ENCODE measurements at regions not wholly inside any gene's neighbourhood (a gene's known extent, or its start where the extent isn't known, plus 50 kb on each side); places are given as distances from the start of the nearest gene placed in this dataset.

DNA sequence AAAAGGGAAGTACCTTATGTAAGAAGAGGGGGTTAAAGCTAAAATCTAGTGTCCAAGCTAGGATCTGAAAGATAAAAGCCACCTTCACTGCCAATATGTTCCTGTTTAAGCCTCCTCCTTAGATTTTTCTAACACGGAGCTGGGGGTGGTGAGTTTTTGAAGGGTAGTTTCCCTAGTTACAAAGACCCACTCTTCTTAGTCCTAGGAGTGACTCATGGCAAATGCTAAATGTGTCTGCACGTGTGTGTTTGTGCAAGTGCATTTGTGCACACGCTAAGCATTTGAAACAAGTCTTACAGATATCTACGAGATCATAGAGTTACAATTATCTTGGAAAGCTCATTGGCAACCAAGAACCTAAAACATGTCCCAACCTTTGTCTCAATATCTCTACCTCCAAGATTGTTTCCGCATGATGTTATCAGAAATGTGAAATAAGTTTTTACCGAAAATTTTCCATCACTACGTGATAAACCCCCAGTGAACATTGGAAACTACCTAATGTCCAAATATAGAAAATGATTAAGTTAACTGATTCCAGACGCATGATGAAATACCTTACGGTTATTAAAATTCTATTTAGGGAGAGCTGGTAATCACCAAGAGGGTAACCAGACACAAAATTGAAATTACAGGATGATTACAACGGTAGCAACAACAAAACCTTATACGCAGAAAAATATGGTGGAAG lies 78.0 kb upstream of the HRH2 start:
- Histone ChIP-seq H3K9me3 (ENCODE audit: control insufficient read depth, low read length) (no peaks in the 10 kb centered on the region), H3K4me3 (ENCODE audit: insufficient read depth, low read depth, low read length) (no peak overlapping the region), H3K4me1 (ENCODE audit: control insufficient read depth, insufficient read depth, low read length) (no peaks in the 10 kb centered on the region), H3K36me3 (ENCODE audit: control insufficient read depth, insufficient read depth, low read length) (no peaks in the 10 kb centered on the region), H3K27me3 (ENCODE audit: control insufficient read depth, insufficient read depth, low read length, poor library complexity, severe bottlenecking) (no peaks in the 10 kb centered on the region), H3K27ac (ENCODE audit: insufficient read depth, low read depth, low read length, poor library complexity, severe bottlenecking) (no peak overlapping the region)
- 83 to 92% methylated on average over 7 to 11 of the region's 11 CpGs for WGBS, 2 experiments

DNA sequence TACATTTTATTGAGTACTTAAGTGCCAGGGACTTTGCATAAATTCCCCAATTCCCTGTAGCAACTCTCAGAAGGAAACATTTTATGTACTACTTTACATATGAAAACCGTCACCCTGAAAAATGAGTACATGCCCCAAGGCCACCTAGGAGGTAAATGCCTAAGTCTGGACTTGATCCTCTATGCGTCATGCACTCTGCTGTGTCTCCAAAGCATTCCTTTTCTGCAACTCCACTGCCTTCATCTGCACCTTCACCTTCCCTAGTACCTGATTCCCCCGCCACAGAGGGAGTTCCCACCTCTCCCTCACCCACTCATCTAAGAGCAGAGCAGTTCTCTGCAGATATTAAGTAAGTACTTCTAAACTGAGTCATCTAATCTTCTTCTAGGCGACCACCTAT lies 75.2 kb upstream of the HRH2 start:
- H3K4me1 ChIP-seq (ENCODE audit: control insufficient read depth, insufficient read depth, low read length): no peaks in the 10 kb centered on the region
- H3K27me3 ChIP-seq (ENCODE audit: control insufficient read depth, insufficient read depth, low read length, poor library complexity, severe bottlenecking): no peaks in the 10 kb centered on the region
- no peaks in the 10 kb centered on the region for H3K36me3 ChIP-seq (ENCODE audit: control insufficient read depth, insufficient read depth, low read length)
- H3K4me3 ChIP-seq (ENCODE audit: insufficient read depth, low read depth, low read length): no peak overlapping the region
- no peak overlapping the region for H3K27ac ChIP-seq (ENCODE audit: insufficient read depth, low read depth, low read length, poor library complexity, severe bottlenecking)
- no peaks in the 10 kb centered on the region for H3K9me3 ChIP-seq (ENCODE audit: control insufficient read depth, low read length)
- WGBS, 2 experiments: 93 to 94% methylated on average over 4 of the region's 4 CpGs

DNA sequence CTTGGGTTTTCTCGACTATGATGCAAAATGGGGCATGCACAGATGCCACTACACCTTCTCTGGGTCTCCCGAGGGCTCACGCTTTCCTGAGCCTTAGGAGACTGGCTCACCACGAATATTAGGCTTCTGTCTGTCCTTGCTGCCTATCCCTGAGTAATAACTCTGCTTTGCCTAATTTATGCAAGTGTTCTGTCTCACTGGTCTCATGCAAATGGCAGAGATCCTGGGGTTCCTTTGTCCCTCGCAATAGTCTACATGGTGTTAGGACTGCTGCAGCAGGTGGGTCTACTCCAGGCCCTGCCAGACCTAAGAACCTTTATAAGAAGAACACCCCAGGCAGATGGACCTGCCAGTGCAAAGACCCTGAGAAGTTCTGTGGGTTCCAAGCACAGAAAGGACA lies 72.3 kb upstream of the HRH2 start:
- Histone ChIP-seq H3K4me3 (ENCODE audit: insufficient read depth, low read depth, low read length) (no peak overlapping the region), H3K4me1 (ENCODE audit: control insufficient read depth, insufficient read depth, low read length) (no peaks in the 10 kb centered on the region), H3K9me3 (ENCODE audit: control insufficient read depth, low read length) (no peaks in the 10 kb centered on the region), H3K27ac (ENCODE audit: insufficient read depth, low read depth, low read length, poor library complexity, severe bottlenecking) (no peak overlapping the region), H3K36me3 (ENCODE audit: control insufficient read depth, insufficient read depth, low read length) (no peaks in the 10 kb centered on the region), H3K27me3 (ENCODE audit: control insufficient read depth, insufficient read depth, low read length, poor library complexity, severe bottlenecking) (no peaks in the 10 kb centered on the region)
- 80% methylated on average over 5 of the region's 5 CpGs for WGBS, 2 experiments

DNA sequence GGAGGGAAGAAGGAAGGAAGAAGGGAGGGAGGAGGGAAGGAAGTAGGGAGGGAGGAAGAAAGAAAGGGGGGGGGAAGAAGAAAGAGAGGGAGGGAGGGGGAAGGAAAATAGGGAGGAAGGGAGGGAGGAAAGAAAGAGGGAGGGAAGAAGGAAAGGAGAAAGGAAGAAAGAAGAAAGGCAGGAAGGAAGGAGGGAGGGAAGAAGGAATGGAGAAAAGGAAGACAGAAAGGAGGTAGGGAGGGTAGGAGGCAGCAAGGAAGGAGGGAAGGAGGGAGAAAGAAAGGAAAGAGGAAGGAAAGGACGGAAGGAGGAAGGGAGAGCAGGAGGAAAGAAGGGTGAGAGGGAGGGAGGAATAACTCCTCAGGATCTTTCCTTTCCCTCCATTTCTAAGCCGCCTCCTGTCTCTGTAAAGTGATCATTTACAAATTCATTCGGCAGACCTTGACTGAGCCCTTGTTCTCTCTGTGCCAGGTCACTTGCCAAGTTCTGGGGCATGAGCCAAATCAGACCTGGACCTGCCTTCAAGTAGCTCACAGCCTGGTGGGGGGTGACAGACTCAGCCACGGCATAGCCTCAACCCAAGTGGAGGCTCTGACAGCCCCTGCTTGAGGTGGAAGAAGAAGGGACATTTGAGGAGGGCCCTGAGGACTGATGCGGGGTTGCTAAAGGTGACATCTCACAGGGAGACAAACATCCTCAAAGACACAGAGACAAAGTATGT lies 69.0 kb upstream of the HRH2 start:
- no peaks in the 10 kb centered on the region for H3K27me3 ChIP-seq (ENCODE audit: control insufficient read depth, insufficient read depth, low read length, poor library complexity, severe bottlenecking)
- 90 to 94% methylated on average over 5 of the region's 5 CpGs for WGBS, 2 experiments
- H3K27ac ChIP-seq (ENCODE audit: insufficient read depth, low read depth, low read length, poor library complexity, severe bottlenecking): no peak overlapping the region
- H3K4me1 ChIP-seq (ENCODE audit: control insufficient read depth, insufficient read depth, low read length): no peaks in the 10 kb centered on the region
- no peak overlapping the region for H3K4me3 ChIP-seq (ENCODE audit: insufficient read depth, low read depth, low read length)
- no peaks in the 10 kb centered on the region for H3K9me3 ChIP-seq (ENCODE audit: control insufficient read depth, low read length)
- H3K36me3 ChIP-seq (ENCODE audit: control insufficient read depth, insufficient read depth, low read length): no peaks in the 10 kb centered on the region

DNA sequence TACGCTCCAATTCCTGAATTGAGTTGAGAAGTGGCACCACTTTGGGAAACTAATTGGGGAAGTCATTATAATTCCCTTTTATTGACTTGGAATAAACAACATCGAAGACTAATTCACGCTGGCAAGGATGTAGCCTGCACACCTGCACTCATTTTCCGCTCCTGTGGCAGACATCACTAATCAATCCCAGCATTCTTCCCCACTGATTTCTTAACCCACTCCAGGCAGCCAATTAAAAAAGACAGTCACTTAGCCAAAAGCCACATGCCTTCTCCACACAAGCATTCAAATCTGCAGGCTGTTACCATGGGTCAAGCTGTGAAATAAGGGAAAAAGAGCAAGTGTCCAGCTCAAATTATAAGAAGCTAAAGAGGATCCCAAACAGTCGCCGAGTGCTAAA lies 68.2 kb upstream of the HRH2 start:
- no peak overlapping the region for H3K27ac ChIP-seq (ENCODE audit: insufficient read depth, low read depth, low read length, poor library complexity, severe bottlenecking)
- H3K27me3 ChIP-seq (ENCODE audit: control insufficient read depth, insufficient read depth, low read length, poor library complexity, severe bottlenecking): no peaks in the 10 kb centered on the region
- H3K4me3 ChIP-seq (ENCODE audit: insufficient read depth, low read depth, low read length): no peak overlapping the region
- WGBS, 2 experiments: 94% methylated on average over 6 of the region's 6 CpGs
- H3K4me1 ChIP-seq (ENCODE audit: control insufficient read depth, insufficient read depth, low read length): no peaks in the 10 kb centered on the region
- H3K36me3 ChIP-seq (ENCODE audit: control insufficient read depth, insufficient read depth, low read length): no peaks in the 10 kb centered on the region
- no peaks in the 10 kb centered on the region for H3K9me3 ChIP-seq (ENCODE audit: control insufficient read depth, low read length)

DNA sequence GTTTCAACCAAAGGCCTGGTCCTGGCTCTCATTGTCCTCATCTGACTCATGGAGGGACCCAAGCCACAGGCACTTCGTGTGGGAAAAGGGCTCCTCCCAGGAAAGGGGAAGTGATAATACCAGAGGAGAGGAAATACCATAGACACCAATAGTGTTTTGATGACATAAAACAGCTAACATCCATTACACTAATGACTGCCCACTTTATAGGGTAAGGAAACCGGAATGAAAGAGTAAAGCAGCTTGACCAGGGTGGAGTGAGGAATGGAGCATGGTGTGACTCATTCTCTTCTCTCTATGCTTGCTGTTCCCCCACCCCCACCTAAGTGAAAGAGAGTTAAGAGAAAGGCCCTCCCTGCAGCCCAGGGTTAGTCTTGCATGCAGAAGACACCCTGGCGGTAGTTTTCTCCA lies 67.4 kb upstream of the HRH2 start:
- Histone ChIP-seq H3K36me3 (ENCODE audit: control insufficient read depth, insufficient read depth, low read length) (no peaks in the 10 kb centered on the region), H3K27ac (ENCODE audit: insufficient read depth, low read depth, low read length, poor library complexity, severe bottlenecking) (no peak overlapping the region)
- 60 to 77% methylated on average over 3 of the region's 3 CpGs for WGBS, 2 experiments

DNA sequence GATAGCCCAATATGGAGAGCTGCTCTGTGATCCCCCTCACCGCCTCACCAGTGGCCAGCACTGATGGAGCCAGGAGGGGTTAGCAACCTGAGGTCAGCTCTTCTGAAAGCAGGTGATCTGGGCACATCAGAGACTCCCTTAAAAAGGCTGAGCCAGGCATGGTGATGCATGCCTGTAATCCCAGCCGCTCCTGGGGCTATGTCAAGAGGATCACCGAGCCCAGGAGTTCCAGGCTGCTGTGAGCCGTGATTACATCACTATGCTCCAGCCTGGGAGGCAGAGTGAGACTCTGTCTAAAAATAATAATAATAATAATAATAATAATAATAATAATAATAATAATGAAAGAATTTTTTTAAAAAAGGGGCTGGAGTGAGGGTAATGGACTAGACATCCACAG lies 66.6 kb upstream of the HRH2 start:
- no peak overlapping the region for H3K27ac ChIP-seq (ENCODE audit: insufficient read depth, low read depth, low read length, poor library complexity, severe bottlenecking)
- no peaks in the 10 kb centered on the region for H3K9me3 ChIP-seq (ENCODE audit: control insufficient read depth, low read length)
- H3K4me1 ChIP-seq (ENCODE audit: control insufficient read depth, insufficient read depth, low read length): no peaks in the 10 kb centered on the region
- no peaks in the 10 kb centered on the region for H3K27me3 ChIP-seq (ENCODE audit: control insufficient read depth, insufficient read depth, low read length, poor library complexity, severe bottlenecking)
- 80 to 91% methylated on average over 4 of the region's 4 CpGs for WGBS, 2 experiments
- no peaks in the 10 kb centered on the region for H3K36me3 ChIP-seq (ENCODE audit: control insufficient read depth, insufficient read depth, low read length)
- H3K4me3 ChIP-seq (ENCODE audit: insufficient read depth, low read depth, low read length): no peak overlapping the region

More for the DNA sequence above, 67.4 kb upstream of the HRH2 start:
- no peak overlapping the region for H3K4me3 ChIP-seq (ENCODE audit: insufficient read depth, low read depth, low read length)
- no peaks in the 10 kb centered on the region for H3K27me3 ChIP-seq (ENCODE audit: control insufficient read depth, insufficient read depth, low read length, poor library complexity, severe bottlenecking)
- H3K4me1 ChIP-seq (ENCODE audit: control insufficient read depth, insufficient read depth, low read length): no peaks in the 10 kb centered on the region
- H3K9me3 ChIP-seq (ENCODE audit: control insufficient read depth, low read length): no peaks in the 10 kb centered on the region

DNA sequence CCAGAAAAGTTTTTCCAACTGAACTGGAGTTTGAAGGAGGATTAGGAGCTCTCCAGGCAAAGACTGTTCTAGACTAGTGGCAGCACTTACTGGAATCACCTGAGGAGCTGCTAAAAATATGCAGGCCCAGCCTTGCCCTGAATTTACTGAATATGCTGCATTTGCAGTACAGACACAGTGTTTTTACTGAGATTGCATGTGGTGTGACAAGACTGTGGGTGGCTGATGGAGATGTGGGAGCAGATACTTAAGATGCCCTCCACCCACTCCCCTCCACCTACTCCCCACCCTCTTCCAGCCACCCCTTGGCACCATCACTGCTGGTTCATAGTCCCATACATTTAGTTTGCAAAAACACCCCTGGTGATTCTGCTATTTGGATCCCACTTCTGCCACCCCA lies 64.1 kb upstream of the HRH2 start:
- Histone ChIP-seq H3K4me3 (ENCODE audit: insufficient read depth, low read depth, low read length) (no peak overlapping the region), H3K36me3 (ENCODE audit: control insufficient read depth, insufficient read depth, low read length) (no peaks in the 10 kb centered on the region), H3K27me3 (ENCODE audit: control insufficient read depth, insufficient read depth, low read length, poor library complexity, severe bottlenecking) (no peaks in the 10 kb centered on the region), H3K4me1 (ENCODE audit: control insufficient read depth, insufficient read depth, low read length) (no peaks in the 10 kb centered on the region), H3K9me3 (ENCODE audit: control insufficient read depth, low read length) (no peaks in the 10 kb centered on the region), H3K27ac (ENCODE audit: insufficient read depth, low read depth, low read length, poor library complexity, severe bottlenecking) (no peak overlapping the region)

DNA sequence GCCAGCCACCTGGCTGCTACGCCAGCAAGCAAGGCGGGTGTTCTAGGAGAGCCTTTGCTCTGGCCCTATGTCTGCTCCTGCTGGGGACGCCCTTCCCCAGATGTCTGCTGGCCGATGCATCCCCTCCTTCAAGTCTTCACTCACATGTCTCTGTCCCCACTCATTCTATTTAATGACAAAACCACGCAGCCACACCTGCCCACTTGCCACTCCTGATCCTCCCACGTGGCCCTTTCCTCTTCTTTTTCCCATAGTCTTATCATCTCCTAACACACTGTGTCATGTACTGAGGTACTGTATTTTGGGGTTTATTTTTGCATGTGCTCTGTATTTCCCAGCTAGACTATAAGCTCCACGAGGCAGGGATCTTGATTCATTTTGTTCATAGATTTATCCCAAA lies 62.0 kb upstream of the HRH2 start:
- no peaks in the 10 kb centered on the region for H3K36me3 ChIP-seq (ENCODE audit: control insufficient read depth, insufficient read depth, low read length)
- H3K9me3 ChIP-seq (ENCODE audit: control insufficient read depth, low read length): no peaks in the 10 kb centered on the region
- H3K4me3 ChIP-seq (ENCODE audit: insufficient read depth, low read depth, low read length): no peak overlapping the region
- no peaks in the 10 kb centered on the region for H3K4me1 ChIP-seq (ENCODE audit: control insufficient read depth, insufficient read depth, low read length)
- no peaks in the 10 kb centered on the region for H3K27me3 ChIP-seq (ENCODE audit: control insufficient read depth, insufficient read depth, low read length, poor library complexity, severe bottlenecking)
- no peak overlapping the region for H3K27ac ChIP-seq (ENCODE audit: insufficient read depth, low read depth, low read length, poor library complexity, severe bottlenecking)
- WGBS, 2 experiments: 95% methylated on average over 7 of the region's 7 CpGs

DNA sequence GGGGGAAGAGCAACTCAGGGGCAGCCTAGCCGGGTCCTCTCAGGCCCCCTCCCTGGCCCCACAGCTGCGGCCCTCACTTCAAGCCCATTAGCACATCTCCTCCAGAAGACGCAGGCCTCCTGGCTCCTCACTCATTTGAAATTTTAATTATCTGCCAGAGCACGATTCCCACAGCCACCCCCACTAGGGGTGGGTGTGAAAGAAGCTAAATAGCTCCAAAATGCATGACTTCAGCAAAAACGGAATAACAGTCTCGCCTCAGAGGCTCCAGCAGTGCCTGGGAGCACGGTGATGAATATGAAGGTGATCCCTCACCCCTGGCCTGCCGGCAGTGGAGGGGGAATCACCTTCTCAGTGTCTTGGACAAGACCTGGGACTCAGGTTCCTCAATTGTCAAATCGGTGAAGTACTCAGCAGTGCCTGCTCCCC lies 61.1 kb upstream of the HRH2 start:
- Histone ChIP-seq H3K36me3 (ENCODE audit: control insufficient read depth, insufficient read depth, low read length) (no peaks in the 10 kb centered on the region), H3K27ac (ENCODE audit: insufficient read depth, low read depth, low read length, poor library complexity, severe bottlenecking) (no peak overlapping the region), H3K4me3 (ENCODE audit: insufficient read depth, low read depth, low read length) (no peak overlapping the region), H3K4me1 (ENCODE audit: control insufficient read depth, insufficient read depth, low read length) (no peaks in the 10 kb centered on the region), H3K27me3 (ENCODE audit: control insufficient read depth, insufficient read depth, low read length, poor library complexity, severe bottlenecking) (no peaks in the 10 kb centered on the region), H3K9me3 (ENCODE audit: control insufficient read depth, low read length) (no peaks in the 10 kb centered on the region)
- 58 to 70% methylated on average over 9 of the region's 9 CpGs for WGBS, 2 experiments
